HG03565 (cell line): ENCODE measurements at regions not wholly inside any gene's neighbourhood (a gene's known extent, or its start where the extent isn't known, plus 50 kb on each side); places are given as distances from the start of the nearest gene placed in this dataset.
"Not testable (repeated sequence)": the region's sequence is repeated elsewhere in the genome, so short reads cannot be mapped to it uniquely, and the experiment has no call there.

ENCODE experiments used
- ATAC-seq: cut with Tn5 transposase; IDR thresholded peaks from one replicate; pipeline ENCODE4 v1.9.1; 2021; ENCODE audit warnings: mild to moderate bottlenecking, moderate library complexity; ENCODE audit not compliant: unreplicated experiment

DNA sequence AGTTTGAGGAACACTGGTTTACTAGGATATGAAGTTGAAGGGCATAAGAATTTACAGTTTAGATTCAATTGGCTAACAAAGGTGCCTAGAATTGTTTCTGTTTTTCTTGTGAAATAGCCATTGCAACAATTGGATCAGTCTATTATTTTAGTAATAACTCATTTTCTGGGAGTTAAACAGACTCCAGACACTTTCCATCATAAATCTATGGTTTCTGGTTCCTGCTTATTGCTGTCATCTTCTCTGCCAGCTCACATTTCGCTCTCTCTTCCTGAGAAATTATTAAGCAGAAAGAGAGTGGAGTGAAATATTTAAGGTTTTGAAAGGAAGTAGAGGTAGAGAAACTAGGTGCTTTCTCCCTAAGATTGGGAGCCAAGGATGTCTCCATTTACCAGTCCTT, 165.1 kb upstream of the PRR16 start:
- no peak for ATAC-seq

DNA sequence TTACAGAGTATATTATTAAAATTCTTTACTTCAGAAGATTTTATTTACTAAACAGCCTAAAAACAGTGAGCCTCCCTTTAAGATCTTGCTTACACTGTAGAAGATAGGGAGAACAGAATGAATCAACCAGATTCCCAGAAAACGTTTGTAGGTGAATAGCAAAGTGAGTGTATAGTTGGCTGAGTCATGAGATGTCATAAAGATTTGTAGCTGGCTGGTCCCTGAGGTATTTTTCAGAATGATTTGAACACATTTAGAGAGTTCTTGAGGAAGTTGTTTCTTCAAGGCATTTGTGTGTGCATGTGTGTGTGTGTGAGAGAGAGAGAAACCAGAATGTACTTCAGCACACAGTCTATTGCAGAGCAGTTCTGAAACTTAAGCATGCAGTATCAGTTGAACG, 159.4 kb upstream of the PRR16 start:
- ATAC-seq: no peak

DNA sequence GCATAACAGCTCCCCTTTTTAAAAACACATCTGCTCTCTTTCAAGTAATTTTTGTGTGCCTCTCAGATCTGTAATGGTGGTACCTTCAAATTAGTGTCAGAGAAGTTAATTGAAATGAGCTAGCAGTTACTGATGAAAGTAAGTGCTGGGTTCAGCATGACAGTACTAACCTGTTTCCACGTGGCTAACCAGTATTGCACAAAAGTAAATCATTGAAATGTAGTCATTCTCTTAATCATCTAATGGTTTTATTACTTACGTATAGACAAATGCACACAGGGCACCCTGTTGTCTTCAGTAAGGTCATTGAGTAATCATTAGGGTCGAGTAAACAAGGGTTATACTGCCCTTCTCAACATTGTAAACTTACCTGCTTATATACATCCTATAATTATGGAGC, 157.8 kb upstream of the PRR16 start:
- ATAC-seq: no peak

DNA sequence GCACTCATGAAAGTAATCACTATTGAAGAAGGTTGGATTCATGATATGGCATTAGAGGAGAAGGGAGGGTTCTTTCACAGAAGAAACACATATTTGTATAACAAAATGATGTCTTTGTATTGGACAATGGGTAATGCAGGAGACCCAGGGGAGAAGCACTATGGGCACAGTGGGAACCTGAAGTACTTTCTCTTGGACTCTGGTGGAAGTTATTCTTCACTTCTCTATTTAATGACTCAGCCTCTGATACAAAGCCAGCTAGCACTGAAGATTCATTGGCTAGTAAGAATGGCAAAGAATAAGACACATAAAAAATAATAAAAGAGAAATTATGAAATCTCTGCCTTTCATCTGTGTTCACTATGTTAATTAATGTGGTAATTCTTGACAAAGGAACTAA, 149.9 kb upstream of the PRR16 start:
- ATAC-seq: no peak

DNA sequence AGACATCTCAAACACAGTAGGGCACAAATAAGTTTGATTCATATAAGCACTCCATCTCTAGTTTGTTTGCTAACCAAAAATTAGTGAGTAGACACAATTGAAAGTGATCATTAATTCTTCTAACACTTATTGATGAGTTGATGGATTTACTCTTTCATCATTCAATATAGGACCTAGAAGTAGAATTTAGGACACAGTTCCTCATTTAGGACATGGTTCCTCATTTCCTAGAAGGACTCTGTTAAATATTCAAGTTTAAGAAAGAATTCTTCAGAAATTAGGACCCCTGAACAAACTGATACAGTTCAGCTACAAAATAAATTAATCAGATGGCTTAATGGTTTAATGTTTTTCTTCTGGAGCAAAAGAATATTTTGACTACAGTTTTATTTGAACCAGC, 143.5 kb upstream of the PRR16 start:
- no peak for ATAC-seq

DNA sequence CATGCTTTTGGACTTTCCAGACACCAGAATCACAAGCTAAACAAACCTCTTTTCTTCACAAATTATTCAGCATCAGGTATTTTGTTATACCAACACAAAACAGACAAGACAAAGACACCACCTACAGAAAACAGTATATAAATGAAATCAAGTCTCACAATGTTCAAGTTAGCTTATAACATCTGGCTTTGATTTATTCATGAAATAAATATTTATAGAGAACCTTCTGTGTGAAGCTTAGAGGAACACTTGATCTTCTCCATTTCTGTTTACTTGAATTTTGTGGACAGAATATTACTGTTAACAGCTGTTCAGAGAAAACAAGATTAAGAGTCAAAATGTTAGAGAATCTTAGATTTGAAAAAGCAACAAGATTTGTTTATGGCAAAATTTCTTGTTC, 137.4 kb upstream of the PRR16 start:
- no peak for ATAC-seq

DNA sequence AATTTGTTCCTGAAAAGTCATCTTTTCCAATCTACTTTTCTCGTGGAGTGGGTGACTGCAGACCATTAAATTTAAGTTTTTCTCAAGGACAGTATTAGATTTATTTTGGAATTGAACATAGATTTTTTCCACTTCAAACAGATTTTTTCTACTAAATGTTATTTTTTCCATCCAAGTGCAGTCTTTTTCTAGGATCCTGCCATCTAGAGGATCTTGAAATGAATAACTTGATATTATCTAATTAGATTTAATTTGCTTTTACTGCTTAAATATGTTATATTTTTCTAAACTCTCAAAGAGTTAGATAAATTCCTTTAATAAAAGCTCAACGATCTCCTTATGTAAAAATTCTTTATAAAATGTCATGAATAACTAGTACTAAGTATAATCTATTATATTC, 136.9 kb upstream of the PRR16 start:
- no peak for ATAC-seq

DNA sequence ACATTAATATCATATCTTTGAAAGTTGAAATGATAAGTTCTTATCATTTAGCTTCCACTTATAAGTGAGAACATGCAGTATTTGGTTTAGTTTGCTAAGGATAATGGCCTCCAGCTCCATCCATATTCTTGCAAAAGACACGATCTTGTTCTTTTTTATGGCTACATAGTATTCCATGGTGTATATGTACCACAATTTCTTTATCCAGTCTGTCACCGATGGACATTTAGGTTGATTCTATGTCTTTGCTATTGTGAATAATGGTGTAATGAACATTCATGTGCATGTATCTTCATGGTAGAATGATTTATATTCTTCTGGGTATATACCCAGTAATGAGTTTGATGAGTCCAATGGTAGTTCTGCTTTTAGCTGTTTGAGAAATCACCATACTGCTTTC, 135.0 kb upstream of the PRR16 start:
- ATAC-seq: no peak

DNA sequence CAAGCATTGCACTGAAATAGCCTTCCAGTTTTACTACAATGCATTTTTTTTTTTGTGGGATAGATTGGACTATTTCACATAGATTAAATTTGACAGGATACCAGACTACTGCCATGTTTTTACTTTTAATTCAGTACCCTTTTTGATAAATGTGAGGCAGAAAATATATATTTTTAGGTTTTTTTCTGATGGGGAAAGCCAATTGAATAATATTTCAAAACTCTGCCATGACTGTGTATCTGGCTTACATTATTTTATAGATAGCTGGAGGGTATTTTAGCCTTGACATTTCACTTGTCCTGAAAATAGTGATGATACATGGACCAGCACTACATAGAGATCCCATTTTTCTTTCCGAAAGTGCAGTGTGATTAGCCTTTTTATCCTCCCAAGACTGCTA, 133.5 kb upstream of the PRR16 start:
- no peak for ATAC-seq

DNA sequence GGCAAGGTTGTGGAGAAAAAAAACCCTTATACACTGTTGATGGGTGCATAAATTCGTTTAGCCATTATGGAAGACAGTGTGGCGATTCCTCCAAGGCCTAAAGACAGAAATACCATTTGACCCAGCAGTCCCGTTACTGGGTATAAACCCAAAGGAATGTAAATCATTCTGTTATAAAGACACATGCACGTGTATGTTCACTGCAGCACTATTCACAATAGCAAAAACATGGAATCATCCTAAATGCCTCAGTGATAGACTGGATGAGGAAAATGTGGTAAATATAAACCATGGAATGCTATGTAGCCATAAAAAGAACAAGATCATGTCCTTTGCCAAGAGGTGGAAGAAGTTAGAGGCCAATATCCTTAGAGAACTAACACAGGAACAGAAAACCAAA, 119.9 kb upstream of the PRR16 start:
- ATAC-seq: no peak

DNA sequence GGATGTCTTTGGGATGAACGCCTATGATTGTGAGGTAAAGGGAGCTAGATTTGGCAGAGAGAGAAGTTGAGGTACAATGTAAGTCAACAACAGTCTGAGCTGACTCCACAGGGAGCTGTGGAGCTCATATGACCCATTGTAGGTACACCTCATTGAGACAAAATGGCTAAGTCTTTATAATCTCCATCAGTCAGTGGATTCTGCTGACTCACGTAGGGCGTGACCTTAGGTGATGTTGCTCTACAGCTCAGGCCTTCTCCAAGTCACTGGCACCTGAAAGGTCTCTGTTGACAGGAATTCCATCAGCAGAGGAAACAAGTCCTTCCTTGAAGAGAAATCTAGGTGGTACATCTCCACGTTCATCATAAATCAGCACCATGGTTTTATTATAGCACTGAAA, 118.2 kb upstream of the PRR16 start:
- ATAC-seq: no peak

DNA sequence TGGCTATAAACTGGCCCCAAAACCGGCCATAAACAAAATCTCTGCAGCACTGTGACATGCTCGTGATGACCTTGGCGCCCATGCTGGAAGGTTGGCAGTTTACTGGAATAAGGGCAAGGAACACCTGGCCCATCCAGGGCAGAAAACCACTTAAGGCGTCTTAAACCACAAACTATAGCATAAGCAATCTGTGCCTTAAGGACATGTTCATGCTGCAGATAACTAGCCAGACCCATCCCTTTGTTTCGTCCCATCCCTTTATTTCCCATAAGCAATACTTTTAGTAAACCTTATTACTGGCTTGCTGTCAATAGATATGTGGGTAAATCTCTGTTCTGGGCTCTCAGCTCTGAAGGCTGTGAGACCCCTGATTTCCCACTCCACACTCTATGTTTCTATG, 113.0 kb upstream of the PRR16 start:
- ATAC-seq: not testable (repeated sequence)

DNA sequence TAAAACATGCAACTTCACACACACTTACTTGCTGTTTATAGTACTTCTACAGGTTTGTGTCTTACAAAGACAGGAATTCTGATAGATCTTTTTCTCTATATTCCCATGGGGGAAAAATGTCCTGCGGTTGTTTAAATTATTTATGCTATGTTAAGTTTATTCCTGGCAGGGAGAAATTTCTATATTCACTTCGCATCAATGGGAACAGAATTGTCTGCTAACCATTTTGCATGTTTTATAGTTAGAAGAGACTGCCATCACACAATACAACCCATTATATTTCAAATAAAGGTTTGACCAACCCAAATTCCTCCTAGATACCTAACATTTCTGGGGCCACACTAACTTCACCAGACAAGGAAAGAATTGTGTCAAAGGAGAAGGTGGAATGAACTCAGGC, 110.0 kb upstream of the PRR16 start:
- ATAC-seq: no peak

DNA sequence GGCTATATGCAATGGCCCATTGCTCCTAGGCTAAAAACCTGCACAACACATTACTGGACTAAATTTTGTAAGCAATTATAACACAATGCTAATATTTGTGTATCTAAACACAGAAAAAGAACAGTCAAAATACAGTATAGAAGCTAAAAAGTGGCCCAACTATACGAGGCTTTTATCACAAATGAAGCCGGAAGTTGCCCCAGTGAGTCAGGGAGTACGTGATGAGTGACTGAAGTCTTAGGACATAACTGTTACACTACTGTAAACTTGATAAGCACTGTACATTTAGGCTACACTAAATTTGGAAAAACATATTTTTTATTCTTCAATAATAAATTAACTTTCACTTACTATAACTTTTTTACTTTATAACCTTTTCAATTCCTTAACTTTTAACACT, 105.2 kb upstream of the PRR16 start:
- ATAC-seq: no peak

DNA sequence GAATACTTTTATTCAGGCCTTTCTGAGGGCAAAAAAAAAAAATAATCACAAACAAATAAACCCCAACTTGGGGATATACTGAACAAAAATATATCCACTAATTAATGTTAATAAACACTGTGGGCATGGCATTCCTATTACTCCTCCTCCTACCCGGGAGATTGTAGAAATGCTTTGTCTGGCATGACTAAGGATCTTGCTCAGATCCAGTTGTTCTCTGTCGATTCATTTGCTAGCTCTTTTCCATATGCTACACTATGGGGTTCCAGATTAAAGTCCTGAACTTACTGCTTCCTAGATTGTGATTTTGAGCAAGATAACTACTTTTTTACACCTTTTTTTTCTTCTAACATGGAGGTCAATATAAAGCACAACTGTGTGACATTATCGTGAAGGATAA, 102.2 kb upstream of the PRR16 start:
- no peak for ATAC-seq

DNA sequence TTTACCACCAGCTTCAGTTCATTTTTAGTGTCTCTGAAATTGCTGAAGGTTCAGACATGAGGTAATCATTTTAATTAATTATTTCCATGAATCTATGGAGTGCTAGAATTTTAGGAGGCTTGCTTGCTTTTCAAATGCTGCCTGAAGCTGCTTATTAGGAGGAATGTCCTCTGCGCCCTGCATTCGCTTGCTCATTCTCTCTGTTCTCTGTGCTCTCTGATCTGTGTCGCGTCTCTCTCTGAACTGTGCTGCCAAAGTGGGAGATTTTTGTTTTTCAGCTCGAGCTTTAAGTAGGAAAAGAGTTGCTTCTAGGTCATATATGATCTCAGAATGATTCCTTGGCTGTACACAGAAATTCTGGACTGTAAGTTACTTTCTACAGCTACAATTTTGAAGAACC, 101.7 kb upstream of the PRR16 start:
- ATAC-seq: no peak

DNA sequence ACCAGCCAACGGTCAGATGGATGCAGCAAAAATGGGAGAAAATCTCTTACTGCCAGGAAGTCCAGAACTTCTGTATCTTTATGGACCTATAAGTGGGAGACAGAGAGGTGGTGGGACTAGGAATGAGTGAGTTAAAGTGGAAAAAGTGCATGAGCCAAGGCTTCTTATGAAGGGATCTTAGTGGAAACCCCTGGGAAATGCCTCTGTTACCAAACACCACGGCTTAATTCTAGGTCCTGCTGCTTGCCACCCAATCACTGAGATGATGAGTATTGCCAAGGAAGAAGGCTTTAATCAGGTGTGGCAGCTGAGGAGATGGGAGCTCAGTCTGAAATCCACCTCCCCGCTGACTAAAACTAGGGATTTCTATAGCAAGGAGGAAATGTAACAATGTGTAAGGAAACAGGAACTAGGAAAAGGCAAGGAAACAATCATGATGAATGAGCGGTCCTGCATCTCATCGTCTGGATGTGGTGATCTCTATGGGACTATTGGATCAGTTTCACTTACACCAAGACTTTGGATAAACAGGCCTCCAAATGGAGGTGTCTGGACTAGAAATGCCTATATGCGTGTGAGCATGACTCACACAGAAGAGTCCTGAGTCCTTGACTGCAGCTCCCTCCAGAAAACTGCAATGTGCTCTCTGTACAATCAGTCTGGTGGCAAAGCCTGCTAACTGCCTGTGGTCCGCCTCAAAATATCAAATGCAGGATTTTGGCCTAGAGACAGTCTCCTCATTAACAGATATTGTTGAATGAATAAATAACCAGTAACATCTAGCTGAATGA, 98.2 kb upstream of the PRR16 start:
- ATAC-seq: no peak

DNA sequence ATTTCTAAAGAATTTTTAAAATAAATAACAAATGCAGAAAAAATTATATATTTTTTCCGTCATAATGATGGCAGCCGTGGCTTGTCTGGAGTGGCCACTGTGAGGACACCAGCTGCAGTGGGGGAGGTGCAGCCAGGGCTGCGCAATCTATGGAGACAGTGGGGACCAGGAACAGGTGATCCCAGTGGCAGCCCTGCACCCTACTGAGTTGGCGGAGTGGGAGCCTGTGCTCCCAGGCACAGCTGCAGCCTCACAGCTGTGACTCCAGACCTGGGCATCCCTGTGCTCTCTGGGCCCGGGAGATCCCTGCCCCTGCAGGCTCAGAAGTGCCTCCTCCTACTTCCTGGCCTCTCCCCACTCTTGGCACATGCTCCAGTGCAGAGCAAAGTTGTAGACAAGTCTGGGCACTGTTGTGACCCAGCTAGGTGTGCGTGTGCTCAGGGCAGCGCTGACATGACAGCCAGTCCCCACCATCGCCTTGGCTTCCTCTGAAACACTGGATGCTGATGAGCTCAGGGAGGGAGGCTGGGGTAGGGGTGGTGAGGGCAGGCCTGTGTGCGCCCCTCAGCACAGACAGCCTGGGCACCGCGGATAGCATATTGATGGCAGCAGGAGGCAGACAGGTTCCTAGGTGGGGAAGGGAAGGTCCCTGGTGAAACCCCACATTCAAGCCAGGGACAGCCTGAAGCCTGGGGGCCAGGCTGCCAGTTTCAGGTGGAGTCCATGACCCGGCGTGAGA, 96.0 kb upstream of the PRR16 start:
- no peak for ATAC-seq

DNA sequence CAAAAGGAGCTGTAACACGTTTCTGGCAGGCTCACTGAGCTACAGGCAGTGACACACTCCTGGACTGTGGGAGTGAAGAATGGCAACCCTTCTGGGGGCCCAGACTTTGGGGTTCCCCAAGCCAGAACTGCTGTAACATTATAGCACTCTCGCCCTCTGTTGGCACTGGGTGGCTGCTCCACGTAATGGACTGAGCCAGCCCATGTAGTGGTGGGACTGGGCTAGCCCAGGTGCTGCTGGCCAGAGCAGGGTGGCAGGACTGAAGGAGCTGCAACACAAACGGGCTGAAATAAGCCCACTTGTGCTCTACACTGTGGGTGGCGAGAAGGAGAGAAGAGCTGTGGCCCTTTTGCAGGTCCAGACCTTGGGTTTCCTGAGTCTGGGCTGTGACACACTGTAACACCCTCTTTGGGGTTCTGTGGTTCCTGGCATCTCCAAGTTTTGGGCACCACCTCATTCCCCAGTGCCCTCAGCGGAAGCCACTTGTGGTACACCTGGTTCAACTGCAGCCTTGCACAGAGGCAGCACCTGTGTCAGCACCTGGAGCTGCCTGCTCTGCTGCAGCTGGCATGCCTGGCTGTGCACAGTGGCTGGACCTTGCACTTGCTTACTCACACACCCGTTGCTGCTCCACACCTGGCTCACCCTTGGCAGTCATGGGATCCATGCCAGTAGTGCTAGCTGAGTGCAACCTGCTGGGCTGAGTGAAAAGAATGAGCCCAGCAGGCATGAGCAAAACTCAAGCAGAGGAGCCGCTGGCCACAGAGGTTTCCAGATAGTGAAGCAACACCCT, 95.0 kb upstream of the PRR16 start:
- no peak for ATAC-seq

DNA sequence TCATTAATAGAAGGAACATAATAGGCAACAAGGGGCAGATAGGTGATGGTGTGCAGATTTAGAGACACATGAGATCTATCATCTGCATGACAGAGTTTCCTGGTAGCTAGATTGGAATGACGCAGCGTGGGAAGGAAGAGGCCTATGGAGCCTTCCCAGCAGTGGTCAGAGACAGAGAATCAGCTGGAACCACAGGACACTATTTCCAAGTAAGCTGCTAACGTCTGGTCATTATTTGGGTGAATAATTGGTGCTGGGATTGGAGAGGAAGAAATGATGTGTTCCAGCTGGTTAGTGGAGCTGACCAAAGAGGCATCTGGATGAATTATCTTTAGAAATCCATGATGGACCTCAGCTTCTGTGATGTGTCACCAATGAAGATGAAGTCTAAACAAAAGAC, 91.2 kb upstream of the PRR16 start:
- ATAC-seq: no peak

DNA sequence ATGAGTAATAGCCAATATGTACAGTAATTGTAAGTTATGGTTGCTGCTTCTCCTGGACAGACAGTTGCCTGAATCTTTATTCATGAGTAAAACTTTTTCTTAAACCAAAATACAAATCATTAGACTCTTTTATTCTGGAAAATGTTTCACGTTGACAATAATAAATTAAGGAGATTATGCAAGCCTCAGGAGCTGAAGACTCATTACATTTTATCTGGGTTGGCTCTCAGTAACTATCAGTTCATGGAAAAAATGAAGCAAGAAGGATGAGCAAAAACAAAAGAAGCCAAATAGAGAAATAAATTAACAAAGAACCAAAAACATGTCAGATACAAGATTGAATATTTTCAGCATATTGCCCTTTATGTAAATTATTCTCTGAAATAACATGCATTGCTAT, 88.9 kb upstream of the PRR16 start:
- ATAC-seq: no peak

DNA sequence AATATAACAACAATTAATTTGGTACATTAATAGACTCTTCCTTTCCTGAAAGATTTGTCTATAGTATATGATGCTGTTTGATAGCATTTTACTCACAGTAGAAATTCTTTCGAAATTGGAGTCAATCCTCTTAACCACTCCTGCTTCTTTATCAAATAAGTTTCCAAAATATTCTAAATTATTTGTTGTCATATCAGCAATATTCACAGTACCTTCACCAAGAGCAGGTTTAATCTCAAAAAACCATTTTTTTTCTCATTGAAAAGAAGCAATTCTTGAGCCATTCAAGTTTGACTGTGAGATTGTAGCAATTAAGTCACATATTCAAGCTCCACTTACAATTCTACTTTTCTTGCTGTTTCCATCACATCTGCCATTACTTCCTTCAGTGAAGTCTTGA, 83.5 kb upstream of the PRR16 start:
- no peak for ATAC-seq
